Astrocyte of the spinal cord (primary cell): ENCODE measurements at regions not wholly inside any gene's neighbourhood (a gene's known extent, or its start where the extent isn't known, plus 50 kb on each side); places are given as distances from the start of the nearest gene placed in this dataset.
"Not testable (repeated sequence)": the region's sequence is repeated elsewhere in the genome, so short reads cannot be mapped to it uniquely, and the experiment has no call there.

Source experiments
- DNase-seq: peaks from one replicate; pipeline ENCODE4 v3.0.0; 2011; ENCODE audit warnings: low read depth, low spot score
- H3K4me3 ChIP-seq: 2 replicates; pipeline ENCODE4 v1.5.1; 2011; ENCODE audit warnings: low read depth, mild to moderate bottlenecking, low read length, moderate library complexity
- CTCF ChIP-seq: IDR thresholded peaks from 2 replicates; pipeline ENCODE4 v1.5.1; 2012; ENCODE audit warnings: low read depth, mild to moderate bottlenecking, low read length, inconsistent platforms
- in situ Hi-C: cut with HindIII; loops from 2 replicates; pipeline ENCODE4 v1.10.0; 2017; ENCODE audit warnings: low sequenced_read_pairs

- H3K4me3 ChIP-seq = no peak overlapping the region
- no peak for TF ChIP-seq CTCF
- in situ Hi-C loops = no loop called here
- no peak for DNase-seq
These were observed 75.0 kb upstream of the RBM19 start for GRCh38 chr12:114041136-114041535.

GRCh38 chr12:114038962-114039361, 72.8 kb upstream of the RBM19 start:
- in situ Hi-C loops = no loop called here
- no peak for DNase-seq
- no peak for TF ChIP-seq CTCF

GRCh38 chr12:114032801-114033200, 66.7 kb upstream of the RBM19 start:
- TF ChIP-seq CTCF = no peak
- in situ Hi-C loops = no loop called here
- H3K4me3 ChIP-seq = no peak overlapping the region
- DNase-seq = no peak

More at GRCh38 chr12:114038962-114039361, 72.8 kb upstream of the RBM19 start:
- H3K4me3 ChIP-seq = no peak overlapping the region

GRCh38 chr12:114030451-114030850, 64.3 kb upstream of the RBM19 start:
- DNase-seq = no peak
- TF ChIP-seq CTCF = no peak
- no peak overlapping the region for H3K4me3 ChIP-seq
- in situ Hi-C loops = no loop called here

- DNase-seq = no peak
- H3K4me3 ChIP-seq = no peak overlapping the region
- TF ChIP-seq CTCF = no peak
- in situ Hi-C loops = no loop called here
These were observed 60.7 kb upstream of the RBM19 start for GRCh38 chr12:114026805-114027204.

GRCh38 chr12:114025935-114026334, 59.8 kb upstream of the RBM19 start:
- in situ Hi-C loops = no loop called here
- no peak overlapping the region for H3K4me3 ChIP-seq
- no peak for TF ChIP-seq CTCF

GRCh38 chr12:114022081-114022480, 56.0 kb upstream of the RBM19 start:
- DNase-seq, H3K4me3 ChIP-seq, in situ Hi-C loops: not testable (repeated sequence)

More at GRCh38 chr12:114025935-114026334, 59.8 kb upstream of the RBM19 start:
- DNase-seq = no peak
